DMS153 (cell line): ENCODE measurements at regions not wholly inside any gene's neighbourhood (a gene's known extent, or its start where the extent isn't known, plus 50 kb on each side); places are given as distances from the start of the nearest gene placed in this dataset.

Experiments
- DNase-seq: peaks from one replicate; lab custom pipeline; 2025; lab: John Stamatoyannopoulos, UW

- no peak for DNase-seq
These were observed 51.2 kb upstream of the ROCK1 start for GRCh38 chr18:21162786-21163185.

GRCh38 chr18:21163647-21164547 lies 52.3 kb upstream of the ROCK1 start:
- no peak for DNase-seq

GRCh38 chr18:21164548-21165095 lies 53.0 kb upstream of the ROCK1 start:
- no peak for DNase-seq

GRCh38 chr18:21167641-21168377 lies 56.2 kb upstream of the ROCK1 start:
- peak; percentile 98 for DNase-seq

GRCh38 chr18:21168880-21169279 lies 57.3 kb upstream of the ROCK1 start:
- no peak for DNase-seq

- no peak for DNase-seq
These were observed 64.2 kb upstream of the GREB1L start for GRCh38 chr18:21177822-21178221.

GRCh38 chr18:21179590-21180220 lies 62.3 kb upstream of the GREB1L start:
- DNase-seq = peak; percentile 25

GRCh38 chr18:21180588-21180987 lies 61.4 kb upstream of the GREB1L start:
- DNase-seq = no peak

- DNase-seq = no peak
These were observed 60.3 kb upstream of the GREB1L start for GRCh38 chr18:21181766-21182165.

GRCh38 chr18:21183670-21184069 lies 58.4 kb upstream of the GREB1L start:
- DNase-seq = no peak

GRCh38 chr18:21184396-21184996 lies 57.5 kb upstream of the GREB1L start:
- no peak for DNase-seq

GRCh38 chr18:21187886-21188285 lies 54.1 kb upstream of the GREB1L start:
- no peak for DNase-seq

- peak; percentile 36 for DNase-seq
These were observed 50.3 kb upstream of the GREB1L start for GRCh38 chr18:21191596-21192307.
